ENCODE measurements at regions not wholly inside any gene's neighbourhood (a gene's known extent, or its start where the extent isn't known, plus 50 kb on each side); places are given as distances from the start of the nearest gene placed in this dataset.
"Not testable (repeated sequence)": the region's sequence is repeated elsewhere in the genome, so short reads cannot be mapped to it uniquely, and the experiment has no call there.

GRCh38 chr6:84908304-84908904 lies 144.0 kb upstream of the TBX18 start:
- Histone ChIP-seq H3K27me3 (ENCODE audit: insufficient read depth, low read length) (no peaks in the 10 kb centered on the region), H3K9me3 (ENCODE audit: insufficient read depth, low read depth, low read length) (no peaks in the 10 kb centered on the region), H3K9ac (ENCODE audit: low read depth, low read length) (no peak overlapping the region), H3K36me3 (ENCODE audit: insufficient read depth, low read depth, low read length) (no peaks in the 10 kb centered on the region), H3K27ac (ENCODE audit: low read length) (no peak overlapping the region), H3K4me1 (ENCODE audit: insufficient read depth, low read length) (peaks cover 6% of the 10 kb centered on the region; the same call in 1 of the 2 replicates), H3K4me3 (ENCODE audit: low read length) (no peak overlapping the region)

DNA sequence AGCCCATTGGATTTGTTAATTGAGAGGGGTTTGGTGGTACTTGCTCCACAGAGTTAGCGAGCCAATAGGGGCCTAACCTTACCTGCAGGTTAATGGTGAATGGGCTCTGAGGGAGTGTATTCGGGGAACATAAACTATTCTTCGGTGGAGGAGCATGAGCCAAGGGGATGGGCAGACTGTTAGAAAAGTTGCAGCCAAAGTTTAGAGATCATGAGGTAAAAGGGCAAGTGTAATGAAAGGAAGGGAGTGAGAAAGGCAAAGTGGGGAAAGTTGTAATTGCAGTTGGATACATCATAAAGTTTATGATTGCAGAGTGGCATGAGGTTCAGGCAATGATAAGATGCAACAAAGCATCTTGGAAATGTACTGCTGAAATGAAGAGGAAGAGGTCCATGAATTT lies 142.1 kb upstream of the TBX18 start:
- no peak overlapping the region for H3K4me3 ChIP-seq (ENCODE audit: low read length)
- H3K9me3 ChIP-seq (ENCODE audit: insufficient read depth, low read depth, low read length): no peaks in the 10 kb centered on the region
- H3K27me3 ChIP-seq (ENCODE audit: insufficient read depth, low read length): no peaks in the 10 kb centered on the region
- peaks cover 6% of the 10 kb centered on the region; the same call in 1 of the 2 replicates for H3K4me1 ChIP-seq (ENCODE audit: insufficient read depth, low read length)
- no peaks in the 10 kb centered on the region for H3K36me3 ChIP-seq (ENCODE audit: insufficient read depth, low read depth, low read length)
- no peak overlapping the region for H3K27ac ChIP-seq (ENCODE audit: low read length)
- H3K9ac ChIP-seq (ENCODE audit: low read depth, low read length): no peak overlapping the region

- H3K9ac ChIP-seq (ENCODE audit: low read depth, low read length): no peak overlapping the region
- H3K27ac ChIP-seq (ENCODE audit: low read length): no peak overlapping the region
- H3K27me3 ChIP-seq (ENCODE audit: insufficient read depth, low read length): no peaks in the 10 kb centered on the region
- peaks cover under 1% of the 10 kb centered on the region; the same call in 1 of the 2 replicates for H3K4me1 ChIP-seq (ENCODE audit: insufficient read depth, low read length)
- H3K4me3 ChIP-seq (ENCODE audit: low read length): no peak overlapping the region
- H3K9me3 ChIP-seq (ENCODE audit: insufficient read depth, low read depth, low read length): no peaks in the 10 kb centered on the region
- no peaks in the 10 kb centered on the region for H3K36me3 ChIP-seq (ENCODE audit: insufficient read depth, low read depth, low read length)
Measured at GRCh38 chr6:84905823-84906222, 141.4 kb upstream of the TBX18 start.

DNA sequence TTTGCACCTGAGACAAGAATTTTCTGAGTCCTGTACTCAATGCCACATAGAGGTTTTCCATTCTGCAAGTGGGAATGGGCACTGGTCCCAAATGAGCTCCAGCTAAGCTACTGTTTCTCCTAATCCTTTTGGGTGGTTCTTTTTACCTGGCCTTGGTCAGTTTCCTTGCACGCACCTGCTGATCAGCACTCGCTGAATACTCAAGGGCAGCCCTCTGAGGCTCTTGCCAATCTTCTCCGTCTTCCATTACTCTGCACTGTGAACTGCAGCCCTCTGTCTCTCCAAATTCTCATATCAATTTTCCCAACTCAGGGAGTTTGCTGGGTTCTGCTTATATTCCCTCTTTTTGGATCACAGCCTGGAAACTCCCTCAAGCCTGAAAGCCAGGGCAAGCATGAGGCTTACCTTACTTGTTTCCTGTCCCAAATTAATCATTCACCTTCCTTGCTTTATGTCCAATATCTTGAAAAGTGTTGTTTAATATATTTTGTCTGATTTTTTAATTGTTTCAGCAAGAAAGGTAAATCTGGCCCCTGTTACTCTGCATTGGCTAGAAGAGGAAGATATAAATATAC lies 138.0 kb upstream of the TBX18 start:
- Histone ChIP-seq H3K4me1 (ENCODE audit: insufficient read depth, low read length) (no peaks in the 10 kb centered on the region), H3K9me3 (ENCODE audit: insufficient read depth, low read depth, low read length) (no peaks in the 10 kb centered on the region), H3K9ac (ENCODE audit: low read depth, low read length) (no peak overlapping the region), H3K27ac (ENCODE audit: low read length) (no peak overlapping the region), H3K36me3 (ENCODE audit: insufficient read depth, low read depth, low read length) (no peaks in the 10 kb centered on the region), H3K27me3 (ENCODE audit: insufficient read depth, low read length) (no peaks in the 10 kb centered on the region), H3K4me3 (ENCODE audit: low read length) (no peak overlapping the region)

DNA sequence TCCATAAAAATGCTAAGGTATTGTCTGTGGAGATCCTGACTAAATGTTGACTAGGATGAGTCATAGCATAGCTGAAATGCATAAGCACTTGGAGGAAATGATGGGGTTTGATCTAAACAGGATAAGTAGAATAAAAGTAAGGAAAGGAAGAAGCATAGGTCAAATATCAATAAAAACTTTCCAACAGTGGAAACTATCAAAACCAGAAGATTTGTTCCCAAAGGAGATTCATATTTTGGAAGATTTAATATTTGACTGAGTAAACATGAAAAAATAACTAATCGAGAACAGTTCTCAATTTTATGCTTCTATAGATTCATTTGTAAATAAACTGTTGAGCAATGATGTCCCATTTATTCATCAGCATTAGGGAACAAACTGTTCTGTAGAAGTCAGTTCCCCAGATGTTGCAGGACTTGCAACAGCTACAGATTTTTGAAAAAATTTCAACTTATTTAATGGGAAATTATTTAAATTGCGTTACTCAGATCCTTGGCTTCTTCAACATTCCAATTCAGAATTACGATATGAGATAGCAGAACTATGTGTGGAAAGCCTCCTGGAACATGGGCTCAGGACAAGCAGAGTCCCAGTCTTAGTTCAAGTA lies 133.7 kb upstream of the TBX18 start:
- Histone ChIP-seq H3K4me1 (ENCODE audit: insufficient read depth, low read length) (no peaks in the 10 kb centered on the region), H3K27ac (ENCODE audit: low read length) (no peak overlapping the region), H3K9ac (ENCODE audit: low read depth, low read length) (no peak overlapping the region), H3K36me3 (ENCODE audit: insufficient read depth, low read depth, low read length) (no peaks in the 10 kb centered on the region), H3K9me3 (ENCODE audit: insufficient read depth, low read depth, low read length) (no peaks in the 10 kb centered on the region), H3K27me3 (ENCODE audit: insufficient read depth, low read length) (no peaks in the 10 kb centered on the region), H3K4me3 (ENCODE audit: low read length) (no peak overlapping the region)

GRCh38 chr6:84897011-84897410 lies 132.6 kb upstream of the TBX18 start:
- H3K9ac ChIP-seq (ENCODE audit: low read depth, low read length): no peak overlapping the region
- no peaks in the 10 kb centered on the region for H3K36me3 ChIP-seq (ENCODE audit: insufficient read depth, low read depth, low read length)
- H3K27me3 ChIP-seq (ENCODE audit: insufficient read depth, low read length): no peaks in the 10 kb centered on the region
- no peaks in the 10 kb centered on the region for H3K4me1 ChIP-seq (ENCODE audit: insufficient read depth, low read length)
- no peak overlapping the region for H3K4me3 ChIP-seq (ENCODE audit: low read length)
- H3K27ac ChIP-seq (ENCODE audit: low read length): no peak overlapping the region
- H3K9me3 ChIP-seq (ENCODE audit: insufficient read depth, low read depth, low read length): no peaks in the 10 kb centered on the region

DNA sequence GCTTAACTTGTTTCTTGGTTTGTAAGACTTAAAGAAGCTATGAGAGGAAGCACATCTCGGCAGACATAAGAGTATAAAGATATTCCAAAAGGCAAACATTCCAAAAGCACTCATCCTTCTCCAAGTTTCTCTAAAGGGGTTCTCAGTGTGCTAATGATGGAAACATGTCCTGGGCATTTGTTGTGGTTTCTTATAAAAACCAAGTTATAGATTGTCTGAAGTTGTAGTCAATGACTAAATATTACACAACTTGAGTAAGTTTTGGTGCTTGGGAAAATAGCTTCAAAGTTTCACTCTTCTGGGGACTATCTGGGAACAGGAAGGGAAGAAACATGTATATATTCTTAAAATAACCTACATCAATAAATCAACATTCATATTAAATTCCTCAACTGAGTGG lies 128.3 kb upstream of the TBX18 start:
- Histone ChIP-seq H3K4me3 (ENCODE audit: low read length) (no peak overlapping the region), H3K36me3 (ENCODE audit: insufficient read depth, low read depth, low read length) (no peaks in the 10 kb centered on the region), H3K4me1 (ENCODE audit: insufficient read depth, low read length) (no peaks in the 10 kb centered on the region), H3K27ac (ENCODE audit: low read length) (no peak overlapping the region), H3K9ac (ENCODE audit: low read depth, low read length) (no peak overlapping the region), H3K9me3 (ENCODE audit: insufficient read depth, low read depth, low read length) (no peaks in the 10 kb centered on the region), H3K27me3 (ENCODE audit: insufficient read depth, low read length) (no peaks in the 10 kb centered on the region)

- no peaks in the 10 kb centered on the region for H3K9me3 ChIP-seq (ENCODE audit: insufficient read depth, low read depth, low read length)
- no peak overlapping the region for H3K4me3 ChIP-seq (ENCODE audit: low read length)
- H3K4me1 ChIP-seq (ENCODE audit: insufficient read depth, low read length): no peaks in the 10 kb centered on the region
- no peak overlapping the region for H3K27ac ChIP-seq (ENCODE audit: low read length)
- no peaks in the 10 kb centered on the region for H3K27me3 ChIP-seq (ENCODE audit: insufficient read depth, low read length)
- no peak overlapping the region for H3K9ac ChIP-seq (ENCODE audit: low read depth, low read length)
- no peaks in the 10 kb centered on the region for H3K36me3 ChIP-seq (ENCODE audit: insufficient read depth, low read depth, low read length)
Measured at GRCh38 chr6:84882768-84883766, 118.7 kb upstream of the TBX18 start.

DNA sequence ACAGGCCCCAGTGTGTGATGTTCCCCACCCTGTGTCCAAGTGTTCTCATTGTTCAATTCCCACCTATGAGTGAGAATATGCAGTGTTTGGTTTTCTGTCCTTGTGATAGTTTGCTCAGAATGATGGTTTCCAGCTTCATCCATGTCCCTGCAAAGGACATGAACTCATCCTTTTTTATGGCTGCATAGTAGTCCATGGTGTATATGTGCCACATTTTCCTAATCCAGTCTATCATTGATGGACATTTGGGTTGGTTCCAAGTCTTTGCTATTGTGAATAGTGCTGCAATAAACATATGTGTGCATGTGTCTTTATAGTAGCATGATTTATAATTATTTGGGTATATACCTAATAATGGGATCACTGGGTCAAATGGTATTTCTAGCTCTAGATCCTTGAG lies 115.0 kb upstream of the TBX18 start:
- not testable (repeated sequence) for H3K9ac ChIP-seq (ENCODE audit: low read depth, low read length); H3K4me3 ChIP-seq (ENCODE audit: low read length); H3K4me1 ChIP-seq (ENCODE audit: insufficient read depth, low read length); H3K27me3 ChIP-seq (ENCODE audit: insufficient read depth, low read length); H3K27ac ChIP-seq (ENCODE audit: low read length); H3K9me3 ChIP-seq (ENCODE audit: insufficient read depth, low read depth, low read length); H3K36me3 ChIP-seq (ENCODE audit: insufficient read depth, low read depth, low read length)

GRCh38 chr6:84877515-84878210 lies 113.3 kb upstream of the TBX18 start:
- Histone ChIP-seq H3K36me3 (ENCODE audit: insufficient read depth, low read depth, low read length) (no peaks in the 10 kb centered on the region), H3K4me1 (ENCODE audit: insufficient read depth, low read length) (no peaks in the 10 kb centered on the region), H3K9ac (ENCODE audit: low read depth, low read length) (no peak overlapping the region), H3K4me3 (ENCODE audit: low read length) (no peak overlapping the region), H3K9me3 (ENCODE audit: insufficient read depth, low read depth, low read length) (no peaks in the 10 kb centered on the region), H3K27me3 (ENCODE audit: insufficient read depth, low read length) (no peaks in the 10 kb centered on the region), H3K27ac (ENCODE audit: low read length) (no peak overlapping the region)

Data from iPS-20b (cell line).